ENCODE measurements at regions not wholly inside any gene's neighbourhood (a gene's known extent, or its start where the extent isn't known, plus 50 kb on each side); places are given as distances from the start of the nearest gene placed in this dataset.

- TF ChIP-seq RAD21 (IDR thresholded peaks at IDR 0.05; ENCODE audit: insufficient read depth, low read depth, low read length) (no peak), ETV6 (conservative IDR thresholded peaks at IDR 0.05 in 1 of 2, IDR thresholded peaks at IDR 0.05 in 1 of 2; ENCODE audit: borderline replicate concordance in 1 of 2, low read depth in 1 of 2) (peak in 1 of 2 experiments; percentile 78; a peak in 2 of 4 replicates), MTA3 (IDR thresholded peaks at IDR 0.05; ENCODE audit: borderline replicate concordance, low read length) (peak; percentile 95), HDAC6 (IDR thresholded peaks at IDR 0.05; ENCODE audit: unreplicated experiment) (no peak), TBL1XR1 (IDR thresholded peaks at IDR 0.05; ENCODE audit: low read depth, low read length) (peak; percentile 73; the same call in 1 of the 2 replicates), KDM1A (IDR thresholded peaks at IDR 0.05; ENCODE audit: borderline replicate concordance) (no peak), SREBF2 (IDR thresholded peaks at IDR 0.05; ENCODE audit: low read length) (no peak), CBX5 (IDR thresholded peaks at IDR 0.05; ENCODE audit: low read depth) (0 out of 2 replicates have a peak, but pooled peaks have one; percentile 77), RUNX3 (IDR thresholded peaks at IDR 0.05; ENCODE audit: low read length) (peak; percentile 98), CHD4 (IDR thresholded peaks at IDR 0.05) (no peak), RFX5 (IDR thresholded peaks at IDR 0.05; ENCODE audit: low read depth, low read length) (no peak), NFYA (IDR thresholded peaks at IDR 0.05; ENCODE audit: borderline replicate concordance, low read depth, low read length) (no peak), RELB (IDR thresholded peaks at IDR 0.05; ENCODE audit: low read depth) (peak; percentile 68; the same call in 1 of the 2 replicates), ESRRA (IDR thresholded peaks at IDR 0.05; ENCODE audit: low read length) (no peak), ATF7 (IDR thresholded peaks at IDR 0.05; ENCODE audit: low read depth) (peak; percentile 86), SPI1 (IDR thresholded peaks at IDR 0.05; ENCODE audit: borderline replicate concordance, insufficient read depth, low read depth, low read length) (no peak; the same call in none of the 2 replicates), WRNIP1 (IDR thresholded peaks at IDR 0.05; ENCODE audit: borderline replicate concordance, low read depth, low read length) (no peak), BACH1 (IDR thresholded peaks at IDR 0.05; ENCODE audit: borderline replicate concordance) (0 out of 2 replicates have a peak, but pooled peaks have one; percentile 46), MTA2 (IDR thresholded peaks at IDR 0.05; ENCODE audit: low read depth) (peak; percentile 90), SIN3A (IDR thresholded peaks at IDR 0.05; ENCODE audit: low read depth, low read length) (no peak), NFIC (IDR thresholded peaks at IDR 0.05; ENCODE audit: low read depth, low read length) (peak; percentile 97), CBFB (IDR thresholded peaks at IDR 0.05; ENCODE audit: low read depth) (peak; percentile 98), EGR1 (IDR thresholded peaks at IDR 0.05; ENCODE audit: borderline replicate concordance in 1 of 2, low read depth in 2 of 2, low read length in 2 of 2) (peak in 1 of 2 experiments; percentile 64; a peak in 1 of 3 replicates), FOXM1 (IDR thresholded peaks at IDR 0.05; ENCODE audit: low read depth, low read length) (peak; percentile 95), ZNF622 (IDR thresholded peaks at IDR 0.05) (no peak), POLR2AphosphoS5 (IDR thresholded peaks at IDR 0.05; ENCODE audit: low read length) (no peak)
- TF ChIP-seq, protein P1, sequence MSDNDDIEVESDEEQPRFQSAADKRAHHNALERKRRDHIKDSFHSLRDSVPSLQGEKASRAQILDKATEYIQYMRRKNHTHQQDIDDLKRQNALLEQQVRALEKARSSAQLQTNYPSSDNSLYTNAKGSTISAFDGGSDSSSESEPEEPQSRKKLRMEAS (IDR thresholded peaks at IDR 0.05; ENCODE audit: low read depth, low read length), result no peak
- TF ChIP-seq, protein P2, sequence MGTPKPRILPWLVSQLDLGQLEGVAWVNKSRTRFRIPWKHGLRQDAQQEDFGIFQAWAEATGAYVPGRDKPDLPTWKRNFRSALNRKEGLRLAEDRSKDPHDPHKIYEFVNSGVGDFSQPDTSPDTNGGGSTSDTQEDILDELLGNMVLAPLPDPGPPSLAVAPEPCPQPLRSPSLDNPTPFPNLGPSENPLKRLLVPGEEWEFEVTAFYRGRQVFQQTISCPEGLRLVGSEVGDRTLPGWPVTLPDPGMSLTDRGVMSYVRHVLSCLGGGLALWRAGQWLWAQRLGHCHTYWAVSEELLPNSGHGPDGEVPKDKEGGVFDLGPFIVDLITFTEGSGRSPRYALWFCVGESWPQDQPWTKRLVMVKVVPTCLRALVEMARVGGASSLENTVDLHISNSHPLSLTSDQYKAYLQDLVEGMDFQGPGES (IDR thresholded peaks at IDR 0.05), result no peak
These were observed 276.6 kb downstream of the UACA start (continued) for GRCh38 chr15:70486451-70487386.
